GM13977 (cell line): ENCODE measurements at regions not wholly inside any gene's neighbourhood (a gene's known extent, or its start where the extent isn't known, plus 50 kb on each side); places are given as distances from the start of the nearest gene placed in this dataset.

Source experiments
- DNase-seq: peaks from one replicate; pipeline ENCODE4 v3.0.0; 2012; ENCODE audit warnings: low spot score
- in situ Hi-C: fragments of 300-500 bp; cut with MboI; formaldehyde crosslinking; loops from one replicate; pipeline ENCODE4 v1.12.0; 2022; ENCODE audit warnings: low sequenced_read_pairs, low pct_unique_long_range_greater_than_20kb, mixed read lengths, inconsistent platforms; ENCODE audit not compliant: unreplicated experiment
- TF ChIP-seq, protein P1 (sequence below): IDR thresholded peaks from 2 replicates; pipeline ENCODE4 v1.5.1; 2012; ENCODE audit warnings: mild to moderate bottlenecking, control low read depth; ENCODE audit not compliant: insufficient read depth; ENCODE audit errors: extremely low read depth, missing control alignments

DNA sequence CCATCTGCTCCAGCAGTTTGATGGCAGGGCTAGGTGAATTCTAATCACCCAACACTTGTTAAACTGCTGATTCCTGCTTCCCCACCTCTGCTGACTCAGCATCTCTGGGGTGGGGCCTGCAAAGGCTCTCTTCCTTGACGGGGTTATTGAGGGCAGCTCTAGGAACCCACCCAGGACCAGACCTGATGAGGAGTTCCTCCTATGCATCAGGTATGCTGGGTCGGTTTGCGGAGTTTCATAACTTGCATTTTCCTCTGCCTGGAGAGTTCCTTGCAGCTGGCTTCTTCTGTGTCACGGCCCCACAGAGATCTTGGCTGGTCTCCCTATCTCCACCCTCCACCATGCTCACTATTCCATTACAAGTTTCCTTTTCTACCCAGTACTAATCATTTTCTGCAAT lies 93.4 kb upstream of the CCL2 start:
- TF ChIP-seq, protein P1, sequence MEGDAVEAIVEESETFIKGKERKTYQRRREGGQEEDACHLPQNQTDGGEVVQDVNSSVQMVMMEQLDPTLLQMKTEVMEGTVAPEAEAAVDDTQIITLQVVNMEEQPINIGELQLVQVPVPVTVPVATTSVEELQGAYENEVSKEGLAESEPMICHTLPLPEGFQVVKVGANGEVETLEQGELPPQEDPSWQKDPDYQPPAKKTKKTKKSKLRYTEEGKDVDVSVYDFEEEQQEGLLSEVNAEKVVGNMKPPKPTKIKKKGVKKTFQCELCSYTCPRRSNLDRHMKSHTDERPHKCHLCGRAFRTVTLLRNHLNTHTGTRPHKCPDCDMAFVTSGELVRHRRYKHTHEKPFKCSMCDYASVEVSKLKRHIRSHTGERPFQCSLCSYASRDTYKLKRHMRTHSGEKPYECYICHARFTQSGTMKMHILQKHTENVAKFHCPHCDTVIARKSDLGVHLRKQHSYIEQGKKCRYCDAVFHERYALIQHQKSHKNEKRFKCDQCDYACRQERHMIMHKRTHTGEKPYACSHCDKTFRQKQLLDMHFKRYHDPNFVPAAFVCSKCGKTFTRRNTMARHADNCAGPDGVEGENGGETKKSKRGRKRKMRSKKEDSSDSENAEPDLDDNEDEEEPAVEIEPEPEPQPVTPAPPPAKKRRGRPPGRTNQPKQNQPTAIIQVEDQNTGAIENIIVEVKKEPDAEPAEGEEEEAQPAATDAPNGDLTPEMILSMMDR: no peak

DNA sequence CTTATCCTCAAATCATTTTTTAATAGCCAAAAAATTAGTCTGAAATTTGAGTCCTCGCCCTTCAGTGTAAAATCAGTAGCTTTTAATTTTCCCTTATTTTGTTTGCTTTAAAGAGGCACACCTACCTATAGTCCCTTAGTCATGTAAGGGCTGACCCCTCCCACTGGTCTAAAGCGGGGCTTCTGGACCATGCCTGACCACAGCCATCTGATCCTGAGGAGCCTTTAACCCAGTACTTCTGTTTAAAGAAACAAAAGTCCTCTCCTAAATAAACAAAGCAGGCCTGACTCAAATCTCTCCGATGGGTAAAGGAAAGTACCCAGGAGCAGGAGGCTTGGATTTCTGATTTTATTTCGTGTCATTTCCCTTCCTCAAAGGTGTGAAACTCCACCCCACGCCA lies 92.0 kb upstream of the CCL2 start:
- DNase-seq: no peak
- TF ChIP-seq, protein P1: no peak
- in situ Hi-C loops: no loop called here

More for the DNA sequence above, 93.4 kb upstream of the CCL2 start:
- in situ Hi-C loops: no loop called here
- no peak for DNase-seq

- TF ChIP-seq, protein P1: peak; percentile 29
- in situ Hi-C loops: no loop called here
- DNase-seq: no peak
Measured at GRCh38 chr17:34163646-34164045, 91.4 kb upstream of the CCL2 start.

GRCh38 chr17:34164837-34165236 lies 90.2 kb upstream of the CCL2 start:
- TF ChIP-seq, protein P1: no peak
- no peak for DNase-seq
- in situ Hi-C loops: no loop called here

- DNase-seq: no peak
- TF ChIP-seq, protein P1: no peak
- in situ Hi-C loops: no loop called here
Measured at GRCh38 chr17:34166352-34166751, 88.7 kb upstream of the CCL2 start.

DNA sequence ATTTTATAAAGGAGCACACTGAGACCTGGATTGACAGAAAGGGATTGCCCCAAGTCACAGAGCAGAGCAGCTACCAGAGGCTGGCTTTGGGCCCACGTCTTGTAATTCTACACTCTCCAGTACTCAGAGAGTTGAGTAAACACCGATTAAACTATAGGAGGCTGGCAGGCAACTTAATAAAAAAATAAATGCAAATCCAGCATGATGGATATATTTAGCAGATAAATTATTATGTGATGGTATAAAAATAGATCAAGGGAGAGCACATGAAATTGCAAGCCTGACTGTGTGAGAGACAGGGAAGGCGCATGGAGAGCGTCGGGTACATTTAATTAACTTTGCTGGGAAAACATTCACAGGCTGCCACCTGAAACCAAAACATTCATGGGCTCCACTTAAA lies 87.7 kb upstream of the CCL2 start:
- no peak for DNase-seq
- in situ Hi-C loops: no loop called here
- TF ChIP-seq, protein P1: no peak

GRCh38 chr17:34168989-34169388 lies 86.1 kb upstream of the CCL2 start:
- TF ChIP-seq, protein P1: no peak
- no peak for DNase-seq
- in situ Hi-C loops: no loop called here
